CD4-positive, alpha-beta memory T cell (primary cell): ENCODE measurements at regions not wholly inside any gene's neighbourhood (a gene's known extent, or its start where the extent isn't known, plus 50 kb on each side); places are given as distances from the start of the nearest gene placed in this dataset.
"Not testable (repeated sequence)": the region's sequence is repeated elsewhere in the genome, so short reads cannot be mapped to it uniquely, and the experiment has no call there.

Source experiments
- CTCF ChIA-PET: fragments of 350-600 bp; sonication (Branson Sonifier 250); formaldehyde crosslinking; loops from one replicate; lab custom pipeline; 2021; ENCODE audit warnings: inconsistent platforms; ENCODE audit not compliant: partially characterized antibody; lab: Charles Lee
- POLR2A ChIA-PET: fragments of 350-600 bp; sonication (Branson Sonifier 250); formaldehyde crosslinking; loops from one replicate; lab custom pipeline; 2021; ENCODE audit not compliant: partially characterized antibody; lab: Charles Lee
- DNase-seq, 5 donors: peaks; one replicate each; pipeline versions ENCODE4 v3.0.0 to v3.0.0-alpha.2; 2020 to 2022; ENCODE audit warnings: mixed read lengths in 1 of 5
- H3K27ac ChIP-seq: one replicate; pipeline ENCODE4 v1.7.0; 2013; ENCODE audit warnings: low read depth, low read length
- H3K27me3 ChIP-seq: 2 replicates; pipeline ENCODE4 v1.7.0; 2013; ENCODE audit warnings: mild to moderate bottlenecking, low read length, moderate library complexity; ENCODE audit not compliant: insufficient read depth
- H3K36me3 ChIP-seq: 2 replicates; pipeline ENCODE4 v1.7.0; 2013; ENCODE audit warnings: mild to moderate bottlenecking, low read length, moderate library complexity; ENCODE audit not compliant: insufficient read depth
- H3K4me1 ChIP-seq: 2 replicates; pipeline ENCODE4 v1.7.0; 2013; ENCODE audit warnings: mild to moderate bottlenecking, low read length, moderate library complexity; ENCODE audit not compliant: insufficient read depth
- H3K4me3 ChIP-seq, 2 donors: one replicate each; pipeline ENCODE4 v1.7.0; 2013; ENCODE audit warnings: low read length in 2 of 2, mild to moderate bottlenecking in 1 of 2
- H3K9me3 ChIP-seq, 2 donors: one replicate each; pipeline ENCODE4 v1.7.0; 2013; ENCODE audit warnings: low read length in 2 of 2, control low read depth in 1 of 2; ENCODE audit not compliant: control insufficient read depth in 1 of 2
- H3K27ac Mint-ChIP-seq, 7 donors: one replicate each; pipeline ENCODE4 v1.8.0; 2020 to 2021; ENCODE audit warnings: mixed read lengths in 7 of 7, mild to moderate bottlenecking in 6 of 7, inconsistent platforms in 3 of 7, moderate library complexity in 3 of 7
- H3K27me3 Mint-ChIP-seq, 2 donors: one replicate each; pipeline ENCODE4 v1.8.0; 2020 to 2021; ENCODE audit warnings: mixed read lengths in 2 of 2
- H3K36me3 Mint-ChIP-seq, 2 donors: one replicate each; pipeline ENCODE4 v1.8.0; 2020 to 2021; ENCODE audit warnings: mixed read lengths in 2 of 2, inconsistent platforms in 1 of 2, mild to moderate bottlenecking in 1 of 2
- H3K4me1 Mint-ChIP-seq, 4 donors: one replicate each; pipeline ENCODE4 v1.8.0; 2020 to 2021; ENCODE audit warnings: mixed read lengths in 4 of 4, mild to moderate bottlenecking in 1 of 4
- H3K4me3 Mint-ChIP-seq, 8 donors: one replicate each; pipeline ENCODE4 v1.8.0; 2020 to 2021; ENCODE audit warnings: mixed read lengths in 8 of 8, mild to moderate bottlenecking in 7 of 8, moderate library complexity in 6 of 8, inconsistent platforms in 3 of 8
- H3K9me3 Mint-ChIP-seq, 8 donors: one replicate each; pipeline ENCODE4 v1.8.0; 2020 to 2021; ENCODE audit warnings: mixed read lengths in 8 of 8, mild to moderate bottlenecking in 5 of 8, inconsistent platforms in 3 of 8, moderate library complexity in 1 of 8
- intact Hi-C: fragments of 100-400 bp; cut with micrococcal nuclease; formaldehyde crosslinking; loops from one replicate; pipeline ENCODE4 v1.15.1; 2023

- intact Hi-C loops, H3K27ac ChIP-seq, H3K36me3 ChIP-seq, H3K9me3 ChIP-seq, H3K36me3 Mint-ChIP-seq, H3K27me3 ChIP-seq, POLR2A ChIA-PET, H3K9me3 Mint-ChIP-seq: not testable (repeated sequence)
- peak in 2 of 5 donors; percentile 2 to 4 for DNase-seq
- peak overlapping the region in 5 of 7 donors; percentile 0 to 81 (median 74) for H3K27ac Mint-ChIP-seq
- peaks cover 15% of the 10 kb centered on the region for H3K4me1 ChIP-seq
- peak overlapping the region in 1 of 2 donors; percentile 30 for H3K4me3 ChIP-seq
- peak overlapping the region; percentile 78 to 93 (median 87) for H3K4me3 Mint-ChIP-seq
- peaks cover 13 to 14% of the 10 kb centered on the region in 2 donors for H3K27me3 Mint-ChIP-seq
- peaks cover 15 to 23% (median 20%) of the 10 kb centered on the region in 4 donors for H3K4me1 Mint-ChIP-seq
- CTCF ChIA-PET = interaction anchor here (0.8 kb wide), 1 partner anchor 12 kb away, joined by 3 read pairs; no protein-coding TSS in a partner anchor
Measured at GRCh38 chr6:20023549-20024315, 186.6 kb downstream of the ID4 start.

- no peaks in the 10 kb centered on the region for H3K27me3 ChIP-seq
- Mint-ChIP-seq H3K36me3 (no peaks in the 10 kb centered on the region), H3K4me1 (peaks cover 15 to 23% (median 20%) of the 10 kb centered on the region in 4 donors), H3K9me3 (no peaks in the 10 kb centered on the region), H3K27ac (peak overlapping the region in 5 of 7 donors; percentile 43 to 81 (median 74)), H3K4me3 (peak overlapping the region; percentile 78 to 93 (median 87)), H3K27me3 (peaks cover 13 to 16% of the 10 kb centered on the region in 2 donors)
- no peaks in the 10 kb centered on the region for H3K36me3 ChIP-seq
- intact Hi-C loops = no loop called here
- H3K27ac ChIP-seq = no peak overlapping the region
- H3K4me3 ChIP-seq = peak overlapping the region in 1 of 2 donors; percentile 30
- H3K4me1 ChIP-seq = peaks cover 15% of the 10 kb centered on the region
- POLR2A ChIA-PET = no interaction called here
- DNase-seq = peak in 1 of 5 donors; percentile 0
- no peaks in the 10 kb centered on the region for H3K9me3 ChIP-seq
- CTCF ChIA-PET = no interaction called here
Measured at GRCh38 chr6:20024316-20024673, 187.1 kb downstream of the ID4 start.

GRCh38 chr6:20024978-20025377, 187.3 kb downstream of the MBOAT1 start:
- Histone ChIP-seq H3K36me3 (no peaks in the 10 kb centered on the region), H3K4me1 (peaks cover 15% of the 10 kb centered on the region), H3K27ac (no peak overlapping the region), H3K4me3 (no peak overlapping the region), H3K9me3 (no peaks in the 10 kb centered on the region), H3K27me3 (no peaks in the 10 kb centered on the region)
- intact Hi-C loops = no loop called here
- Mint-ChIP-seq H3K4me1 (peaks cover 15 to 23% (median 20%) of the 10 kb centered on the region in 4 donors), H3K4me3 (peak overlapping the region in 4 of 8 donors; percentile 78 to 93 (median 90)), H3K9me3 (no peaks in the 10 kb centered on the region), H3K27me3 (peaks cover 13 to 18% of the 10 kb centered on the region in 2 donors), H3K27ac (peak overlapping the region in 1 of 7 donors; percentile 8), H3K36me3 (no peaks in the 10 kb centered on the region)
- CTCF ChIA-PET = no interaction called here
- DNase-seq = no peak
- POLR2A ChIA-PET = no interaction called here

- Mint-ChIP-seq H3K9me3 (peaks cover 0 to 4% (median 0%) of the 10 kb centered on the region in 8 donors), H3K36me3 (no peaks in the 10 kb centered on the region), H3K4me1 (peaks cover 15 to 23% (median 20%) of the 10 kb centered on the region in 4 donors), H3K4me3 (peak overlapping the region in 3 of 8 donors; percentile 9 to 28 (median 14)), H3K27ac (no peak overlapping the region), H3K27me3 (peaks cover 15 to 22% of the 10 kb centered on the region in 2 donors)
- H3K27me3 ChIP-seq = no peaks in the 10 kb centered on the region
- CTCF ChIA-PET = no interaction called here
- POLR2A ChIA-PET = no interaction called here
- no peak for DNase-seq
- H3K27ac ChIP-seq = no peak overlapping the region
- H3K4me3 ChIP-seq = no peak overlapping the region
- no peaks in the 10 kb centered on the region for H3K36me3 ChIP-seq
- H3K9me3 ChIP-seq = no peaks in the 10 kb centered on the region
- H3K4me1 ChIP-seq = peaks cover 15% of the 10 kb centered on the region
- intact Hi-C loops = no loop called here
Measured at GRCh38 chr6:20025681-20026080, 186.6 kb downstream of the MBOAT1 start.

GRCh38 chr6:20028143-20028542, 184.1 kb downstream of the MBOAT1 start:
- no peak for DNase-seq
- no peak overlapping the region for H3K27ac ChIP-seq
- H3K4me3 ChIP-seq = no peak overlapping the region
- ChIA-PET POLR2A (no interaction called here), CTCF (no interaction called here)
- peaks cover 0 to 5% (median 0%) of the 10 kb centered on the region in 8 donors for H3K9me3 Mint-ChIP-seq
- no peaks in the 10 kb centered on the region for H3K36me3 Mint-ChIP-seq
- no peaks in the 10 kb centered on the region for H3K27me3 ChIP-seq
- peaks cover 15 to 25% of the 10 kb centered on the region in 2 donors for H3K27me3 Mint-ChIP-seq
- intact Hi-C loops = no loop called here
- H3K27ac Mint-ChIP-seq = no peak overlapping the region
- H3K4me1 Mint-ChIP-seq = peaks cover 14 to 23% (median 20%) of the 10 kb centered on the region in 4 donors
- no peaks in the 10 kb centered on the region for H3K9me3 ChIP-seq
- H3K4me1 ChIP-seq = peaks cover 15% of the 10 kb centered on the region
- H3K4me3 Mint-ChIP-seq = no peak overlapping the region
- no peaks in the 10 kb centered on the region for H3K36me3 ChIP-seq

GRCh38 chr6:20028562-20028961, 183.7 kb downstream of the MBOAT1 start:
- DNase-seq = no peak
- Mint-ChIP-seq H3K4me1 (peaks cover 14 to 22% (median 19%) of the 10 kb centered on the region in 4 donors), H3K27ac (peak overlapping the region in 1 of 7 donors; percentile 36), H3K36me3 (no peaks in the 10 kb centered on the region), H3K27me3 (peaks cover 15 to 26% of the 10 kb centered on the region in 2 donors), H3K9me3 (peaks cover 0 to 5% (median 0%) of the 10 kb centered on the region in 8 donors), H3K4me3 (no peak overlapping the region)
- intact Hi-C loops = no loop called here
- Histone ChIP-seq H3K4me1 (peaks cover 15% of the 10 kb centered on the region), H3K27ac (no peak overlapping the region), H3K27me3 (no peaks in the 10 kb centered on the region), H3K36me3 (no peaks in the 10 kb centered on the region), H3K9me3 (no peaks in the 10 kb centered on the region), H3K4me3 (no peak overlapping the region)
- ChIA-PET POLR2A (no interaction called here), CTCF (no interaction called here)

GRCh38 chr6:20029979-20030378, 182.3 kb downstream of the MBOAT1 start:
- Histone ChIP-seq H3K36me3 (no peaks in the 10 kb centered on the region), H3K27me3 (no peaks in the 10 kb centered on the region), H3K27ac (no peak overlapping the region), H3K4me1 (peaks cover 2% of the 10 kb centered on the region), H3K4me3 (no peak overlapping the region), H3K9me3 (no peaks in the 10 kb centered on the region)
- Mint-ChIP-seq H3K27me3 (peaks cover 15 to 26% of the 10 kb centered on the region in 2 donors), H3K27ac (no peak overlapping the region), H3K4me1 (peaks cover 3 to 8% (median 5%) of the 10 kb centered on the region in 4 donors), H3K4me3 (no peak overlapping the region), H3K36me3 (no peaks in the 10 kb centered on the region), H3K9me3 (peaks cover 0 to 5% (median 0%) of the 10 kb centered on the region in 8 donors)
- CTCF ChIA-PET = no interaction called here
- intact Hi-C loops = no loop called here
- POLR2A ChIA-PET = no interaction called here
- DNase-seq = no peak
